ENCODE measurements at regions not wholly inside any gene's neighbourhood (a gene's known extent, or its start where the extent isn't known, plus 50 kb on each side); places are given as distances from the start of the nearest gene placed in this dataset.

- H3K27me3 ChIP-seq (ENCODE audit: insufficient read depth, low read length): no peaks in the 10 kb centered on the region
- ATAC-seq (no peak), DNase-seq (ENCODE audit: low read depth, low spot score) (no peak)
- no TSS peak for BruUV-seq (replicated peaks)
- intact Hi-C loops (cut with micrococcal nuclease): no loop called here
- H3K9me2 ChIP-seq (ENCODE audit: insufficient read depth): no peaks in the 10 kb centered on the region
- no peaks in the 10 kb centered on the region for H4K20me1 ChIP-seq (ENCODE audit: insufficient read depth)
- no peaks in the 10 kb centered on the region for H3K4me1 ChIP-seq (ENCODE audit: control insufficient read depth in 1 of 2, insufficient read depth in 2 of 2, low read length in 2 of 2)
- no peak overlapping the region for H3K4me2 ChIP-seq (ENCODE audit: low read length)
- no peak overlapping the region for H2AFZ ChIP-seq (ENCODE audit: low read depth, low read length, poor library complexity, severe bottlenecking)
- H3K9me3 ChIP-seq (ENCODE audit: control insufficient read depth in 1 of 2, insufficient read depth in 1 of 2, low read depth in 1 of 2, low read length in 2 of 2): no peaks in the 10 kb centered on the region
- ChIA-PET CTCF (no interaction called here), POLR2A (no interaction called here), RAD21 (ENCODE audit: low non-redundant PET in 1 of 2, low total read pairs in 2 of 2, uncharacterized antibody in 2 of 2, unreplicated experiment in 2 of 2) (no interaction called here)
- no peak overlapping the region for H3K9ac ChIP-seq (ENCODE audit: low read length)
- no peak overlapping the region for H3K4me3 ChIP-seq (replicated peaks in 1 of 2; ENCODE audit: low read depth in 1 of 2, low read length in 2 of 2)
- TF ChIP-seq, protein P1, sequence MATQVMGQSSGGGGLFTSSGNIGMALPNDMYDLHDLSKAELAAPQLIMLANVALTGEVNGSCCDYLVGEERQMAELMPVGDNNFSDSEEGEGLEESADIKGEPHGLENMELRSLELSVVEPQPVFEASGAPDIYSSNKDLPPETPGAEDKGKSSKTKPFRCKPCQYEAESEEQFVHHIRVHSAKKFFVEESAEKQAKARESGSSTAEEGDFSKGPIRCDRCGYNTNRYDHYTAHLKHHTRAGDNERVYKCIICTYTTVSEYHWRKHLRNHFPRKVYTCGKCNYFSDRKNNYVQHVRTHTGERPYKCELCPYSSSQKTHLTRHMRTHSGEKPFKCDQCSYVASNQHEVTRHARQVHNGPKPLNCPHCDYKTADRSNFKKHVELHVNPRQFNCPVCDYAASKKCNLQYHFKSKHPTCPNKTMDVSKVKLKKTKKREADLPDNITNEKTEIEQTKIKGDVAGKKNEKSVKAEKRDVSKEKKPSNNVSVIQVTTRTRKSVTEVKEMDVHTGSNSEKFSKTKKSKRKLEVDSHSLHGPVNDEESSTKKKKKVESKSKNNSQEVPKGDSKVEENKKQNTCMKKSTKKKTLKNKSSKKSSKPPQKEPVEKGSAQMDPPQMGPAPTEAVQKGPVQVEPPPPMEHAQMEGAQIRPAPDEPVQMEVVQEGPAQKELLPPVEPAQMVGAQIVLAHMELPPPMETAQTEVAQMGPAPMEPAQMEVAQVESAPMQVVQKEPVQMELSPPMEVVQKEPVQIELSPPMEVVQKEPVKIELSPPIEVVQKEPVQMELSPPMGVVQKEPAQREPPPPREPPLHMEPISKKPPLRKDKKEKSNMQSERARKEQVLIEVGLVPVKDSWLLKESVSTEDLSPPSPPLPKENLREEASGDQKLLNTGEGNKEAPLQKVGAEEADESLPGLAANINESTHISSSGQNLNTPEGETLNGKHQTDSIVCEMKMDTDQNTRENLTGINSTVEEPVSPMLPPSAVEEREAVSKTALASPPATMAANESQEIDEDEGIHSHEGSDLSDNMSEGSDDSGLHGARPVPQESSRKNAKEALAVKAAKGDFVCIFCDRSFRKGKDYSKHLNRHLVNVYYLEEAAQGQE (IDR thresholded peaks at IDR 0.05; ENCODE audit: low read depth): no peak
- TF ChIP-seq CBX3 (IDR thresholded peaks at IDR 0.05; ENCODE audit: low read depth) (no peak), ZNF274 (IDR thresholded peaks at IDR 0.05; ENCODE audit: low read depth, low read length) (no peak), ZFX (IDR thresholded peaks at IDR 0.05) (no peak), EZH2phosphoT487 (IDR thresholded peaks at IDR 0.05; ENCODE audit: borderline replicate concordance) (no peak), CTCF (IDR thresholded peaks at IDR 0.05 in 2 of 3, conservative IDR thresholded peaks at IDR 0.05 in 1 of 3; ENCODE audit: borderline replicate concordance in 1 of 3, insufficient read depth in 1 of 3, low read depth in 2 of 3, low read length in 2 of 3) (no peak), SP1 (IDR thresholded peaks at IDR 0.05; ENCODE audit: low read depth) (no peak), FOSL1 (IDR thresholded peaks at IDR 0.05; ENCODE audit: low read depth) (no peak), RAD21 (IDR thresholded peaks at IDR 0.05; ENCODE audit: low read depth) (no peak), SRF (IDR thresholded peaks at IDR 0.05; ENCODE audit: low read depth) (no peak), YY1 (IDR thresholded peaks at IDR 0.05; ENCODE audit: extremely low read depth, insufficient replicate concordance, low read depth, low read length) (no peak), POLR2A (IDR thresholded peaks at IDR 0.05; ENCODE audit: borderline replicate concordance, extremely low read depth, insufficient read depth, insufficient read length) (no peak), CEBPB (IDR thresholded peaks at IDR 0.05; ENCODE audit: low read depth) (no peak), ELF1 (IDR thresholded peaks at IDR 0.05; ENCODE audit: borderline replicate concordance, low read depth) (no peak), EGR1 (IDR thresholded peaks at IDR 0.05; ENCODE audit: low read depth) (no peak), TCF7L2 (IDR thresholded peaks at IDR 0.05; ENCODE audit: borderline replicate concordance, extremely low read depth, insufficient read depth, insufficient read length) (no peak), ATF3 (IDR thresholded peaks at IDR 0.05) (no peak), SIN3A (IDR thresholded peaks at IDR 0.05; ENCODE audit: low read depth) (no peak), ZBTB33 (IDR thresholded peaks at IDR 0.05; ENCODE audit: extremely low read depth, insufficient replicate concordance, low read length) (no peak)
- TF ChIP-seq, protein P2, sequence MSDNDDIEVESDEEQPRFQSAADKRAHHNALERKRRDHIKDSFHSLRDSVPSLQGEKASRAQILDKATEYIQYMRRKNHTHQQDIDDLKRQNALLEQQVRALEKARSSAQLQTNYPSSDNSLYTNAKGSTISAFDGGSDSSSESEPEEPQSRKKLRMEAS (IDR thresholded peaks at IDR 0.05): no peak
- H3K27ac ChIP-seq (ENCODE audit: low read depth, low read length): no peak overlapping the region
- H3K79me2 ChIP-seq (ENCODE audit: insufficient read depth, low read length): no peaks in the 10 kb centered on the region
- H3K36me3 ChIP-seq (ENCODE audit: control insufficient read depth in 1 of 2, insufficient read depth in 2 of 2, low read length in 2 of 2): no peaks in the 10 kb centered on the region
Measured at GRCh38 chr7:106358103-106358663, 73.4 kb upstream of the NAMPT start.

Measured in HCT116 (cell line).